GM10266 (cell line): ENCODE measurements at regions not wholly inside any gene's neighbourhood (a gene's known extent, or its start where the extent isn't known, plus 50 kb on each side); places are given as distances from the start of the nearest gene placed in this dataset.

ENCODE experiments used
- DNase-seq: peaks from one replicate; pipeline ENCODE4 v3.0.0; 2012; ENCODE audit errors: extremely low spot score
- TF ChIP-seq, protein P1 (sequence below): IDR thresholded peaks from 2 replicates; pipeline ENCODE4 v1.5.1; 2012; ENCODE audit warnings: mild to moderate bottlenecking, low read depth; ENCODE audit not compliant: control insufficient read depth, insufficient read depth; ENCODE audit errors: missing control alignments

DNA sequence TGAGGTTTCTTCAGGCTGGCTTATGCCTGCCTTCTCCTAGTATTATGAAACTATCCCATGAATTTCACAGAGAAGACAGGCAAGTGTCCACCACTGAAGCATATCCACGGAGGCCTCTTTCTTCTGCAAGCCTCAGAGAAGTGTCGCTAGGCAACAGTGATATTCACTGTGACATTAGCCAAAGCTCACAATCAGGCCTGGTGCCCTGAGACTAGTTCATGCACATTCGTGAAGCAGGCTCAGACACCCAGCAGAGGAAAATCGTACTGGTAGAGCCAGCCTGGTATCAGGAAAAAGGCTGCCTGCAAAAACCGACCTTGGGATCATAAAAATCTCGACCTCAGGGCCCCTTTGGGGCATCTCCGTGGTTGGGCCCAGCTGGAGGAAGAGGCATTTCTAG, 573.1 kb upstream of the TSPY4 start:
- TF ChIP-seq, protein P1, sequence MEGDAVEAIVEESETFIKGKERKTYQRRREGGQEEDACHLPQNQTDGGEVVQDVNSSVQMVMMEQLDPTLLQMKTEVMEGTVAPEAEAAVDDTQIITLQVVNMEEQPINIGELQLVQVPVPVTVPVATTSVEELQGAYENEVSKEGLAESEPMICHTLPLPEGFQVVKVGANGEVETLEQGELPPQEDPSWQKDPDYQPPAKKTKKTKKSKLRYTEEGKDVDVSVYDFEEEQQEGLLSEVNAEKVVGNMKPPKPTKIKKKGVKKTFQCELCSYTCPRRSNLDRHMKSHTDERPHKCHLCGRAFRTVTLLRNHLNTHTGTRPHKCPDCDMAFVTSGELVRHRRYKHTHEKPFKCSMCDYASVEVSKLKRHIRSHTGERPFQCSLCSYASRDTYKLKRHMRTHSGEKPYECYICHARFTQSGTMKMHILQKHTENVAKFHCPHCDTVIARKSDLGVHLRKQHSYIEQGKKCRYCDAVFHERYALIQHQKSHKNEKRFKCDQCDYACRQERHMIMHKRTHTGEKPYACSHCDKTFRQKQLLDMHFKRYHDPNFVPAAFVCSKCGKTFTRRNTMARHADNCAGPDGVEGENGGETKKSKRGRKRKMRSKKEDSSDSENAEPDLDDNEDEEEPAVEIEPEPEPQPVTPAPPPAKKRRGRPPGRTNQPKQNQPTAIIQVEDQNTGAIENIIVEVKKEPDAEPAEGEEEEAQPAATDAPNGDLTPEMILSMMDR: no peak

DNA sequence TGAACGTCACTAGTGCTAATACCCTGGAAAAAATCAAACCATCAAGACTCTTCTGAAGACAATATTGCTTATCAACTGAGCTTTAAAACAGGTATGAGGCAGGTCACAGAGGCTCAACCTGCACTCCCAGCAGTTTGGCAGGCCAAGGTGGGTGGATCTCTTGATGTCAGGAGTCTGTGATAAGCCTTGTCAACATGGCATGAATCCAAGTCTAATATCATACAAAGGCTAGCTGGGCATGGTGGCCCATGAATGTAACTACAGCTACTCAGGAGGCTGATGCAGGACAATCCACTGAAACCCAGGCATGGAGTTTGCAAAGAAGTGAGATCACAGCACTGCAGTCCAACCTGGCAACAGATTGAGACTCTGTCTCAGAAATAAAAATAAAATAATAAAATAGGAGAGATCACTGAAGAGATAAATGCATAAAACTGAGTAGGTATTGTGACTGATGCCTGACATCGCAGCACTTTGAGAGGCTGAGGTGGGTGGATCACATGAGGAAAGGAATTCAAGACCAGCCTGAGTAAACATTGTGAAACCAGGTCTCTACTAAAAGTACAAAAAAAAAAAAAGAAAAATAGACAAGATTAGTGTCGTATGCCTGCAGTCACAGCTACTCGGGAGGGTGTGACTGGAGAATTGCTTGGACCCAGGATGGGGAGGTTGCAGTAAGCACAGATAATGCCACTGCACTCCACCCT, 555.9 kb upstream of the TSPY4 start:
- TF ChIP-seq, protein P1: no peak
- no peak for DNase-seq

More for the DNA sequence above, 573.1 kb upstream of the TSPY4 start:
- no peak for DNase-seq

DNA sequence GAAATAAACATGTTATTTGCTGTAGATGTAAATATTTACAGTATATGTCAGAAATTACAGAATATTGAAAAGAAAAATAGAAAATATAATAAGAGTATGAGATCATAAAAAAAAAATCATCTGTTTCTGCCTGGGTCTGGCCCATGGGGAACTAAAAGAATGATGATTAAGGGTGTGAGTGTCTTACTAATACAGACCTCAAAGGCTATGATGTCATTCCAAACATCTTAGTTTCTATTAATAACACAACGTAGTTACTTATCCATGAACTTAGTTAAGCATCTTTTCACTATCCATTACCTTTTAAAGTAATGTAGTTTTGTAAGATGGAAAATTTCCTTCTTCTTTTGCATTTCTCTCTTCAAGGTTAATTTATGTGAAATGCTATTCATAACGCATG, 542.7 kb upstream of the TSPY4 start:
- TF ChIP-seq, protein P1: no peak
- no peak for DNase-seq

DNA sequence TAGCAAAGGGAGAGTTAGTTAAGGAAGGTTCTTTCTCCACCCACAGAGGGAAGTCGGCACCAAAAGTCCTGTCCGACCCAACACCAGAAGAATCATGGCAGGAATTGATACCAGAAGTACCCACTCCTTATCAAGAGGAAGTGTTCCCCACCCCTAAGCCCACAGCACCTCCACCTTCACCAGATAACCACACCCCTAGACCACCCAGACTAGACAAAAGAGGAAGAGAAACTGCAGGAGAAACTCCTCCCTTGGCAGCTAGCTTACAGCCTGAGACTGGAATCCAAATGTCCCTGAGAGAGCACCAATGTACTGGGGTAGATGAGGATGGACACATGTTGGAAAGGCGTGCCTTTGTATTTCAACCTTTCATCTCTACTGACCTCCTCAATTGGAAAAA, 532.9 kb upstream of the TSPY4 start:
- TF ChIP-seq, protein P1: no peak
- DNase-seq: no peak

DNA sequence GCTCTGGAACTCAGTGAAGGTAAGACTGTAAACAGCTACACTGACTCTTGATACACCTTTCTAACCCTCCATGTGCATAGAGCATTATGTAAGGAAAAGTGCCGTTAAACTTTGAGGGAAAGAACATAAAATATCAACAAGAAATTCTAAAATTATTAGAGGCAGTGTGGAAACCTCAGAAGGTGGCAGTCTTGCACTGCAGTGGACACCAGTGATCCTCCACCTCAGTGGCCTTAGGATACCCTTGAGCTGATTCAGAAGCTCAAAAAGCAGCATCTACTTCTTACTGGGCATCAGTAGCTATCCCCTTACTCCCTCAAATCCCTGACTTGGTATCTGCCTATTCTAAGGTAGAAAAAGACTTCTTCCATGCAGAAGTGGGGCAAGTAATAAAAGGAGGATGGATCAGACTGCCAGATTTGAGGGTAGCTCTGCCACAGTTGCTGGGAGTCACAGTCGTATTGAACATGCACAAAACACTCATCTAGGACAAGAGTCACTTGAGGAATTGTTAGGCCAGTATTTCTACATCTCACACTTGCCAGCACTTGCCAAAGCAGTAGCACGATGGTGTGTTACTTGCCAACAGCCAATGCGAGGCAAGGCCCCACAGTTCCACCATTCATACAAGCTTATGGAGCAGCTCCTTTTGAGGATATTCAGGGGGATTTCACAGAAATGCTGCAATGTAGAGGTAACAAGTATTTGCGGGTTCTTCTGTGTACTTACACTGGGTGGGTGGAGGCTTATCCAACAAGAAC, 529.4 kb upstream of the TSPY4 start:
- no peak for DNase-seq
- TF ChIP-seq, protein P1: no peak

DNA sequence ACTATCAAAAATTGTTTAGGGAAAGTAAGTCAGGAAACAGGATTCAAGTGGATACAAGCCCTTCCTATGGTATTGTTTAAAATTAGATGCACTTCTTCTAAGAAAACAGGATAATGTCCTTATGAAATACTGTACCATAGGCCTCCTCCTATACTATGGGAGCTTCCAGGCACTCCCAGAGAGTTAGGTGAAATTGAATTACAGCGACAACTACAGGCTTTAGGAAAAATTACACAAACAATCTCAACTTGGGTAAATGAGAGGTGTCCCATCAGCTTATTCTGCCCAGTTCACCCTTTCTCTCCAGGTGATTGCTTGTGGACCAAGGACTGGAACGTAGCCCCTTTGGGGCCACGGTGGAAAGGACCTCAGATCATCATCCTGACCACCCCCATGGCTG, 528.7 kb upstream of the TSPY4 start:
- no peak for DNase-seq
- TF ChIP-seq, protein P1: no peak

DNA sequence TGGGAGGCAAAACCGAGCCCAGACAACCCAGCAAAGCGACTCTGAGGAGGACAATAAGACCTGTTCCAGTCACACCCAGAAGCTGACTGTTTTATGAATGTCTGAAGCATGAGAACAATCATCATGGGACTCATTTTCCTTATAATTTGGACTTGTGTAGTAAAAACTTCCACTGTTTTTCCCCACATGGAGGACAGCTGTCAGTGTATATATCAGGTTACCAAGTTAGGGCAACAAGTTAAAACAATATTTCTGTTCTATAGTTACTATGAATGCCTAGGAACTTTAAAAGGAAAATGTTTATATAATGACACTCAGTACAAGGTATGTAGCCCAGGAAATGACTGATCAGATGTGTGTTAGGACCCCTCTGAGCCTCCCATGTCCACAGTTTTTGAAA, 528.2 kb upstream of the TSPY4 start:
- TF ChIP-seq, protein P1: no peak
- no peak for DNase-seq
